CD4-positive, alpha-beta T cell treated with Interleukin-15 for 4 hours (primary cell): ENCODE measurements at regions not wholly inside any gene's neighbourhood (a gene's known extent, or its start where the extent isn't known, plus 50 kb on each side); places are given as distances from the start of the nearest gene placed in this dataset.

Experiments
- DNase-seq: peaks from one replicate; pipeline ENCODE4 v3.0.0-alpha.2; 2020; ENCODE audit warnings: low spot score

DNA sequence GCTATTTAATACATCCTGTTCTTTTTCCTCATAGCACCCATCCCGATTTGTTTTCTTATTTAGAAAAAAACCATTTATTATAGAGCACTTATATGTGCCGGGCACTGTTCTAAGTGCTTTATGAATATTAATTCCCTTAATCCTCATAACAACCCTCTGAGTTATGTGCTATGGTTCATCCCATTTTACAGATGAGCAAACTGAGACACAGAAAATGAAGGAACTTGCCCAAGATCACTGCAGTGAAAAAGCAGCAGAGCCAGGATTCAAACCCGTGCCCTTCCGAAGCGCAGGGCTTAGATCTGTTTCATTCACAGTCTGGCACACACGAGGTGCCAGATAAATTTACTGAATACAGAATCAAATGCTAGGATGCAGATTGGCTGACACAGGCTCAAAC is 85.1 kb upstream of the ZC3H12A start:
- DNase-seq = no peak

DNA sequence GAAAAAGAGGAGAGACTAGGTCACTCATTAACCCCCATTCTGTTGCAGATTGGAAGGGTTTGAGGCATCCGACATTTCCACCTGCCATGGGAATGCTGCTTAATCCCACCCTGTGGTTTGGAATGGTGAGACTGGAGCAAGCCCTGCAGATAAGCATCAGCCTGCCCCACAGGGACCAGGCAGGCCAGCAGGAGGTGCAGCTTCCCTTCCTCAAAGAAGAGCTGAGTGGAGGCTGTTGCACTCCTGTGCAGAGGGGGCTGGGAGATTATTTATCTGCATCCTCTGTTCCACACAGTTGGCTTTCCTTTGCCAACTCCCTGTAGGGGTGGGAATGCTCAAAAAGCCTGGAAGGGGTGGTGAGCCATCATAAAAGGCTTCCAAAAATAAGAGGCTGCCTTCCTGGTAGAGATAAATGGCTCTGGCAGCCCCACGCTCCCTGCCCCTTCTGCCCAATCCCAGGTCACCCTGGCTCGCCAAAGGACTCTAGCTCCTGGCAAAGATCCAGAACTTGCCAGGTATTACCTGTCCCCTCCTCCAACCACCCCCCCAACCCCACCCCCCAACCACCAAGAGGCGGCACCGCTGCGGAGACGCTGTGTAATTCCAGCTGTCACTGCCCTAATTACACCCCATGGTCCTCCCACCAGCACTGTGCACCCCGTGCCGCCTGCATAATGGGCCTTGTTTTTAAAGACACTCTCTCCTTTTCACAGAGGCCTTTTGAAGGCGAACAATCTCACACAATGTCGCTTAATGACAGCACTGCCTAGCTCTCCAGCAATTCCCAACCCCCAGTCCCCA is 83.0 kb upstream of the ZC3H12A start:
- DNase-seq = no peak

DNA sequence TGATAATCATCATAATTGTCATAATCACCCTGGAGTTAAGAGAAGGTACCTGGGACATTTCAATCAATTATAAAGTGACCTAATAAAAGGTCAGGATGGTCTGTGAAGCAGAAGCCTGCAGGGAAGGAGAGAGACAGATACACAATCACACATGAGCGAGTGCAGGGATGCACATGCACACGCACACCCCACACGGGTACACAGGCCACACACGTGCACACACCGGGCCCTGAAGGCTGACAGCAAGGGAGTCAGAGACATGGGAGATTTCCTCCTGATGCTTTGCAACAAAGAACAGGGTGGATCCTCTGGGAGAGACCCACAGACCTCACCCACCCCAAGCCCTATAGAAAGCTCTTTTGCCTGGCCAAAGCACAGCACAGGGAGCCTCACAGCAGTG is 82.3 kb upstream of the ZC3H12A start:
- no peak for DNase-seq

GRCh38 chr1:37393173-37394120 is 80.9 kb upstream of the ZC3H12A start:
- no peak for DNase-seq

DNA sequence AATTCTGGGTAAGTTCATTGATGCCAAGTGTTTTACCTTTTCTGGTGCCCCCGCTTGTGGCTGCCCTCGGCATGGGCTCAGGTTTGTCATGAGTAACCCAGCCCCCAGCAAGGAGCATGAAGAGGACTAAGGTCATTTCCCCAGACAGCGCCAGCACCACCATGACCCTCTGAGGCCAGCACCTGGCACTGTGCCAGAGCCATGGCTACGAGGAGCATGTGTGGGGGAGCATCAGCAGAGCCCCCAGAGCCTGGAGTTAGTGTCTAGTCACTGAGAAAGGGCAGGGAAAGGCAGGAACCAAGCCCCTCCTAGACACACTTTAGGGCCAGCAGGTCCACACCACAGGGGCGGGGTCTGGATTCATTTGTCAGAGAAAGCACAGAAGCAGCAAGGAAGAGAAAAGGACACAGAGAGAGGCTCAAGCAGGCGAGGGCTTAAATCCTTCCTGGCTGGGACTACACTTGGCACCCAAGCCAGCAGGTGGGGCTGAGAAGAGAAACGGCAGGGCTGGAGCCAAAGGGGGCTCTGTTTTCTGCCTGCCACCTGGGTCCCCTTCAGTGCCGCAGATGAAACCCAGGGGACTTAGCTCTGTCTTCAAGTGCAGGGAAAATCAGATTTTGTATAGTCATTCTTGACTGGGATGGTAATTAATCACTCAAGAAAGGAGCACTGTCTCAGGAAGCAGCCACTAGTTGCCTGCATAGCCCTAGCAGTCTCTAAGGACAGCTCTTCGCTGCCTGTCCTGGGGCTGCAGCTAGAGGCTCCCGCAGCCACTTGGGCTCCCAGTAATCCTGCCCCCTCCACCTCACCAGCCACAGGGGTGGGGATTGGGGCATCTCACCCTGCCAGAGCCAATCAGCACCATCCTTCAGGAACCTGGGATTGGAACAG is 79.6 kb upstream of the ZC3H12A start:
- DNase-seq = no peak

- no peak for DNase-seq
Measured at GRCh38 chr1:37398096-37398495, 76.3 kb upstream of the ZC3H12A start.

DNA sequence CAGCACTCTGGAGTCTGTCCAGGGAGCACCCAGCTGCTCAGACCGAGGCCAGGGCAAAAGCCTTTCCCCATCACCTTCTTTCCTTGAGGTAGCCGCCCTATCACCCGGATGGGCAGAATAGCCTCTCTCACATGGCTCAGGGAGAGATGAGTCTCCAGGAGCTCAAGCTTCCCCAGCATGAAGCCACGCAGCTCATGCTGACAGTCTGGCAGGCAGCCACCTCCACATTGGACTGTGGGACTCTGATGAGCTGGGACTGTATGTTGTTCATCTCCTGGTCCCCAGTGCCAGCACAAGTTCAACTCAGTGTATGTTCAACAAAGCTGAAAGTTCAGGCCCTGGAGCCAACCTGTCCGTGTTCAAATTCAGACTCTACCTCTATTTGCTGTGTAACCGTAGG is 75.2 kb upstream of the ZC3H12A start:
- no peak for DNase-seq

DNA sequence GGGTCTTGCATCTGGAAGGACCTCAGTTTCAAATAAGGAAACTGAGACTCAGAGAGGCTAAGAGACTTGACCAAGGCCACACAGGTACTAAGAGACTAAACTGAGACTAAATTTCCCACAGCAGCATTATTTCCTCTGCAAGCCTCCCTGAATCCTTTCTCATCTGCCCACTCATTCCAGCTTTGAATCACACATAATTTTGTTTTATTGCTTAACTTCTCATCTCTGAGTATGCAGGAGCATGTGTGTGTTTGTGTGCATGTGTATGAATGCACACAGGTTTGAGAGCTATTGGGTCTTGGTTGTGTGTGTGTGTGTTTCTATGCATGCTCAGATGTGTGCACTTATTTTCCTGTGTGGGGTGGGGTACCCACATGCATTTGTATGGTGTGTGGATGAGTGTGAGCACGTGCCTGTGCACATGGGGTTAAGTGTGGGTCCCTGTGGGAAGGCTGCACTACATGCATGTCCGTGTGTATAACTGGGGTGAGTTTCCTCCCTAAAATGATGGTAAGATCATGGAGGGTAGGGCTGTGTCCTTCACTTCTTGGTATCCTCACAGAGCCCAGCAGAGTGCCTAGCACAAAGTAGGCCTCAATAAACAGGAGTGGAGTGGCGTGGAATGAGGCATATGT is 74.4 kb upstream of the ZC3H12A start:
- DNase-seq = no peak

- no peak for DNase-seq
Measured at GRCh38 chr1:37400466-37401225, 73.7 kb upstream of the ZC3H12A start.

- no peak for DNase-seq
Measured at GRCh38 chr1:37403166-37403565, 71.2 kb upstream of the ZC3H12A start.

- DNase-seq = no peak
Measured at GRCh38 chr1:37404711-37405110, 69.7 kb upstream of the ZC3H12A start.

DNA sequence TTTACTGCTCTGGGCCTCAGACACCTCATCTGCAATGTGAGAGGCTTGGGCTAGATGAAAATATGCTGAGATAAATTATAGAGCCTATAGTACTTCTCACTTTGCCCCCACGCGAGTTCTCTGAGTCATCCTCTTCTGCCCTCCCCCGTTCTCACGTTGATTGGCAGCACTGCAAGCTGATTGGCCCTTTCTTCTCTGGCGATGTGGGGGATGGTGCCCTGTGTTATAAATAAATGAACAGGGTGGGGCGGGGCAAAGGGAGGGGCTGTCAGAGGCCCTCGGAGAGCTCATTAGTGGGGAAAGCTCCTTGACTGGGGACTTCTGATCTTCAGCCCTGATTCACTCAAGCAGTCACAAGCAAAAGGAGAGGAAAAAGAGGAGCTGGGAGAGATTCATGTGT is 64.3 kb upstream of the ZC3H12A start:
- no peak for DNase-seq

- no peak for DNase-seq
Measured at GRCh38 chr1:37410815-37411214, 63.6 kb upstream of the ZC3H12A start.

GRCh38 chr1:37415611-37416244 is 58.7 kb upstream of the ZC3H12A start:
- no peak for DNase-seq

DNA sequence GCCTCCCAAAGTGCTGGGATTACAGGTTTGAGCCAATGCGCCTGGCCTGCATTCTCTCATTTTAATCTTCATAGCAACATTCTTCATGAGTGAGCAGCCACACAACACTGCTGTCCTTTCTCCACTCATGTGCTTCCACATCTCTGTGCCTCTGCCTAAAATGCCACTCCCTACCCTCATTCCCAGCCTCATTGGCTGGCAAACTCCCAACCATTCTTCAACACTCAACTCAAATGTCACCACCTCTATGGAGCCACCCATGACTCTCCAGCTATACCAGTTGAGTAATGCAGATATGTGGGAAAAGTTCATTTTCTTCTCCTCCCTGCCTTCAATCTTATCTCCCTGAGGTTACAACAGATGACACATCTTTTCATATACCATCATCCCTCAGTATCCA is 53.9 kb upstream of the ZC3H12A start:
- DNase-seq = no peak

DNA sequence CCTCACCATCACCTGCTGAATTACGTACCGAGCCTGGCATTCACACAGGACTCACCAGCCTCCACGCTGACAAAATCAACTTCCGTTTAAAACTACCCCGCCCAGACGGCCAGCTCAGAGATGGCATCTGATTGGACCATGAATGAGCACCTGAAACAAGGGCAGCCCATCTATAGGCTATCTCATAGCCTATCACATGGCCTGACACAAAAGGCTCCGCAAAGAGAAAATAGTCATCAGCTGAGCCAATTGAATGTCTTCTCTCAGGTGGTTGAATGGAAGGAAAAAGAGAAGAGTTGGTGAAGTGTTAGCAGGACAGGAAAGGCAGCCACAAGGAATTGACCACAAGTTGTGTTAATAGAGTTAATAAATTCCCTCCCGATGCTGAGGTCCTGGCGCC is 50.6 kb upstream of the ZC3H12A start:
- DNase-seq = no peak

- DNase-seq = no peak
Measured at GRCh38 chr1:37424523-37424922, 49.9 kb upstream of the ZC3H12A start.
